NCI-H2171 treated with DMSO at 0.1 percent for 48 hours (cell line): ENCODE measurements at regions not wholly inside any gene's neighbourhood (a gene's known extent, or its start where the extent isn't known, plus 50 kb on each side); places are given as distances from the start of the nearest gene placed in this dataset.

Source experiments
- DNase-seq: peaks from one replicate; lab custom pipeline; 2025; lab: John Stamatoyannopoulos, UW

DNA sequence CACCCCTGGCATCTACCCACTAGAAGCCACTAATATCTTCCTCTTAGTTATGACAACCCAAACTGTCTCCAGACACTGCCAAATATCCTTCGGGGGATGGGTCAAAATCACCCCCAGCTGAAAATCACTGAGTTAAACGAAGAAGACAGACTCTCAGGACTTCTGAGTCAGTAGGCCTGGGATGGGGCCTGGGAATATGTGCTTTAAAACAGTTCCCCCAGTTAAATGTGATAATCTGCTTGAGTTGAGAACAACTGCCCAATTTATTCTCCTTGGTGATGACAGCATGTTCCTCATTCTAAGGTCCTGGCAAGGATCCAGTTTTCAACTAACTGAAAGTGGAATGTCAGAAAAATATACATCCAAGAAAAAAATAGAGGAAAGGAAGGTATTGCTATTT is 52.4 kb downstream of the CBLL2 start:
- no peak for DNase-seq

DNA sequence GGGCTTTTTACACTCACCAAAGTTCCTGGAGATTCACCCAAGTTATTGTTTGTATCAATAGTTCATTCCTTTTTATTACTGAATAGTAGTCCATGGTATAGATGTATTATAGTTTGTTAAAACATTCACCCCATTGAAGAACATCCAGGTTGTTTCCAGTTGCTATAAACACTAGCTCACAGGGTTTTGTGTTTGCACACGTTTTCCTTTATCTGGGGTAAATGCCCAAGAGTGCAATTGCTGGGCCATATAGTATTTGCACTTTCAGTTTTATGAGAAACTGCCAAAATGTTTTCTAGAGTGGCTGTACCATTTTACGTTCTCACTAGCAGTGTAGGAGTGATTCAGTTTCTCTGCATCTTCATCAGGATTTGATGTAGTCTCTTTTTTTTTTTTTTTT is 57.1 kb downstream of the CBLL2 start:
- no peak for DNase-seq

DNA sequence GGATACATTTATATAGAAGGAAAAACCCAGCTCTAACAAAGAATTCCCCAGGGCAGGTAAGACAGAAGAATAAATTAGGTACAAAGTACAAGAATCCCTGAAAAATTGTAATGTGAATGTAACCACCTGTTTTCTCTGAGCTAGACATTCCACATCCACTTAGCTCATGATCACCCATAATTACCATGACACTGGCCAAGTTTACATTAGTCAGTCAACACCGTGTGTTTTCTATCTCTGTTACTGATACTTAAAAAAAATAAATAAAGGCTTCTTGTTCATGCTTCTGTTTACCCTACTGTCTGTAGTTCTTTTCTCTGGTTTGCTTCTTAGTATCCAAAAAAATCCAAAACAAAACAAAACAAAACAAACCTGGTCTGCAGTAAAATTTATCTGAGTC is 66.0 kb downstream of the CBLL2 start:
- DNase-seq, result no peak

DNA sequence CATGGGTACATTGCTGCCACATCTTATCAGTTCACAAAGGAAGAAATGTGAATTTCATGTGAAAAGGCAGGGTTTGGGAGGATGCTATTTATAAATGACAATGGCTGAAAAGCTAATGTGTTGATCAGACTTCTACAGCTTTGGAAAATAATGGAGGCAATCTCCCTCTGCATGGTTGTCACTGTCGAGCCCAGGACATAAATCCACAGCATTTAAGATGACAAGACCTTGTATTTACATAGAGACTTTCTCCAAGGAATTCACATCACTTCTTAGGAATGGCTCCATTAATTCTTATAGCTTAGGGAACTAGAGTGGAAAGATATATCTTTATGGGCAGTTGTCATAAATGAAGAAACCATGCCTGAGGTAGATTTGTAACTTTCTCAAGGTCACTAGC is 66.7 kb downstream of the CBLL2 start:
- no peak for DNase-seq

DNA sequence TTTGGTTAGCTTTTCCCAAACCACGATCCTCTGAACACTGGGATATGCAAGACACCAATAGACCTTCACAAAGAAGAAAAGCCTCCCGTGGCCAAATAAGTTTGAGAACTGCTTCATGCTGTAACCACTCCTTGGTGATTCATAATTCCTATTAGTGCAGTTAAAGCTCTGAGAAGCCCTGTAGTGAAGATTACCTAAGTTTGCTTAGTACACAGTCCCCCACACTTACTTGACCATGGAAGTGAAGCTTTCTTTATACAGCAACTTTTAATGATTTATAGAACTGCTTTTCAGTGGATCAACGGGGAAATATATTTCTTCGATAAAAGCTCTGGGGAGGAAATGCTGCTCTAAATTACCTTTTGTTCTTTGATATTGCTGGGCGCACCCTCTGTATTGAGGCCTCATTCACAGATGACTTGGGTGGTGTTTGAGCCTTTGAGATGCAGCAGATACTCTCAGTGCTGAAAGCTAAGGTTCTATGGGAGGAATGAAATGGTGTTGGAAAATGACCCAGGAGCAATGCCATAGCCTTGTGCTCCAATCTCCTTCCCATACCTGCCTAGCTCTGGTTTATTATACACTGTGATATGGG is 67.4 kb downstream of the CBLL2 start:
- no peak for DNase-seq

DNA sequence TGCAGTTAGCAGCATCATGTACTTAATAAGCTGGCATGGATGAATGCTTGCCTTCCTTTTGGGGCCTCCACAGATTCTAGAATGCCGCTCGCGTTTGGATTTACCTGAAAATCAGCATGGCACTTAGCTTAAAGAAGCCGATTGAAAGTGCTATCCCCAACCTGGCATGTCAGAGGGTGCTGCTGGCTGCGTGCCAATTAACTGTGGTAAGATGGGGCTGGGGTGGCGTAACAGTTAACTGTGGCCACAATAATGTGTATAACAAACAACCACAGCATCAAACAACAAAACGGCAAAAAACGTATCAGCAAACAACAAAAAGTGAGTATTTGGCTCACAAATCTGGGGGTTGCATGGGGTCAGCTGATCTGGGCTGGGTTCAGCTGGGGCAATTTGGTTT is 70.5 kb downstream of the CBLL2 start:
- DNase-seq, result no peak

DNA sequence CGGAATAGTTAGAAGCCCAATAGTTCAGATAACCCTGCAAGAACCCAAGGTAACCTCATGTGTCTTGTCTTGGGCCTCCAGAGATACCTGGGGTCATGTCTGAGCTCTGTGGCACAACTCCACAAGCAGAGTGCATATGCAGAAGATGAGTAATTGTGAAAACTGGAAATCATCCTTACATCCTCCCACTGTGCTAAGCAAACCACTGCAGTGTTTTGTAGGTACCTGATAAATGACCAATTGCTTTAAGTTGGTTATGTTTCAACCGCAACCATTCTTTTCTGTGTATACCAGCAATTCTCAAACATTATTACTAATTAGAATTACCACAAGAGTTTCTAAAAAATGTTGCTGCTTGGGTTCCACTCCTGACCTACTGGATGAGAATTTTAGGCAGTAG is 73.2 kb downstream of the CBLL2 start:
- DNase-seq, result no peak

DNA sequence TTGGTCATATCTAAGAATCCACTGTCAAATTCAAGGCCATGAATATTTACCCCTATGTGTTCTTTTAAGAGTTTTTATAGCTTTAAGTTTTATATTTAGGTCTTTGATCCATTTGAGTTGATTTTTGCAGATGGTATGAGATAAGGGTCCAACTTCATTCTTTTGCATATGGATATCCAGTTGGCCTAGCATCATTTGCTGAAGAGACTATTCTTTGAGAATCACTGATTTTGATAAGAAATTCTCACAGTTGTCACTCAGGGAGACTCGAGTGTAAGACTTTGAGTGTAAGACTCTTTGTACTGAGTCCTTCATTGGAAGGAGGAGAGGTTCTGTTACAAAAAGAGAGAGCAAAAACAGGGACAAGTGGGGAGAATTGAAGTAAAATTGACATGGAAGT is 74.8 kb downstream of the CBLL2 start:
- DNase-seq, result no peak

DNA sequence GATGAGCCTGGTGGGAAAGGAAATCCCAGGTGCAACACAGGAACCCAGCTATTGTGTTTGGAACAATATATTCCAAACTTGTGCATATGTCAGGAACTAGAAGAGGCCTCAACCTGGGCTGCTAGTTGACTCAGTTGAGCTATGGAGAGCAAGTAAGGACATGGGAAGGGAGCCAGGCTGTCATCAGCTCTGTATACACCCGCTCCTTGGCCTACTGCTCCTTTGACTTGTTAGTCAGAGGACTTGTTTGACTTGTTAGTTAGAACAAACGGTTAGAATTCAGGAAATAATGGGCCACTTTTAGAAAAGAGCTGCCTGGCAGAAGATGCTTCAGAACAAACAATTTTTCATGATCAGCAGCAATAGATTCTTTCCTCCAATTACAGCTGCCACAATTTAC is 76.4 kb downstream of the CBLL2 start:
- DNase-seq, result no peak

DNA sequence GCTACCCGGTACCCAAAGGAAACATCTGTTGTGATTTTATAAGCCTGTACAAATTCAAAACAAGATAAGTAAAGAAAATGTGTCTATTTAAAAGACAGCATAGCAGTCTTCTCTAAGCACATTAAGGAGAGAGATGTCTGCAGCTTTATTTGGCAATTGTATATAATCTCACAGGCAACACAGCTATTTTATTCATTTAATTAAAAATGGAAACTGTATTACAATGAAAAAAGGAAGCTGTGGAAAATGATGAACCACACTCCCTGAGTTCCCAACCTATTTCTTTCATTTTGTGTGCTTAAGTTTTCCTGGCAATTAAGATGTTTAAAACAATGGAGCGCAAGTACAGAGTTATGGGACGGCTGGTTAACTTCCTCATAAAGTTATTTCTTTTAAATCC is 78.4 kb downstream of the CBLL2 start:
- DNase-seq, result no peak

DNA sequence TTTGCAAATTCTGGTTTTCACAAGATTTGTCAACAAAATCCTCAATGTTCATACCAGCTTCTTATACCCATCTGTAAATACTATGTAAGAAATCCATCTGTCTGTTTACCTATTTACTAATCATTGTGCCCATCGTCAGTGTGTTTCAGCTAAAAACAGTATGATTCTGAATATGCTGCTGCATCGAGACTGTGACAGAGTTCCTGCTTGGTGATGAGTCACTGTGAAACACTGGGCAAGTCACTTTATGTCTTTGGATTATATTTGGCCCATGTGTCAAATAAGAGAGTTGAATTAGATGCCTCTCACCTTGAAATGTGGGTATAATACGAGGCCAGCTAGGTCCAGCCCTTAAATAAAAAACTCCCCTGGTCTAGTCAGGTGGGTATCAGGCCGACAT is 79.3 kb downstream of the CBLL2 start:
- DNase-seq, result no peak

DNA sequence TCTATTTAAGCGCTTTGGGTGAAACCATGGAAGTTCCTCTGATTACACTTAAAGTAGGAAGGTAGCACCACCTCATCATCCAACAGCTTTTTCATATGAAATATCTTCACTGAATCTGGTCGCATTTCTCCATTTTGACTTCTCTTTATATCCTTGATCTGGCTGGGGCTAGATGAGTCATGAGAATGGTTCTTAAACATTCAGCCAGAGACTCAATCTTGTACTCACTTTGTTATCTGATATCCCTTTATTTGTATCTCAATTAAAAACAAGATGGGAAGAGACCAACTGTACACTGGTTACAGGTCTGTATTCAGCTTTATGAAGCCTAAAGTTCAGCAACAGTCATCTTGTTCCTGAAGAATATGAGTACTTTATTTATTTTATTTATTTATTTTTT is 84.9 kb downstream of the CBLL2 start:
- no peak for DNase-seq

DNA sequence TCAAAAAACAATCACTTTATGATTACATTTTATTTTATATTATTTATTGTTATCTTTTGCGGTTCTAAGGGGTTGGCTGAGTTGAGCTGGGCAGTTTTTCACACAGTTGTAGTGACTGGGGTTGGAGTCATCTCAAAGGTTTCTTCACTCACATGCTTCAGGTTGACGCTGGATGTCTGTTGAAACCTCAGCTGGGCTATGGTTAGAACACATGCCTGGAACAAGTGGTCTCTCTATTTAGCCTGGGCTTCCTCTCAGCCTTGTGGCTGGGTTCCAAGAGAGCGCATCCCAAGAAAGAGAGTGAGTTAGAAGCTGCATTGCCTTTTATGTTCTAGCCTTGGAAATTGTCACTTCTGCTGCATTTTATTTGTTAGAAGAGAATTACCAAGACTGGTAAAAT is 87.4 kb downstream of the CBLL2 start:
- no peak for DNase-seq

DNA sequence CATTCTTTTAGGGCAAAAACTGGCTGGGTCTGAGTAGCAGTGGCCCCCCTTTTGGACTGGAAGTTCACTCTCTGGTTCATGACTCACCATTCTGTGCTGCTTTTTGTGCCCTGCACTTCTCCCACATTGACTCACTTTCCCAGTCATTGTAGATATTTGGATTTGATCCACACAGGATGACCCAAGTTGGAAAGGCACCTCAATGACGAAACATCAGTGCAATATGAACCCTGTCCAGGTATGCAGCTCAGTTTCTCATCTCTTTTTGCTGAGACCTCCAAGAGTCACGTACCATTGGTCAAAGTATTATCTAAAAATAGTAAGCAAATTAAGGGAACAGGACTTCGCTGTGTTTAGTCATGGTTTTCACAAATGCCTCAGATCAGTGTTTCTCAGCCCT is 92.7 kb downstream of the CBLL2 start:
- DNase-seq, result no peak

DNA sequence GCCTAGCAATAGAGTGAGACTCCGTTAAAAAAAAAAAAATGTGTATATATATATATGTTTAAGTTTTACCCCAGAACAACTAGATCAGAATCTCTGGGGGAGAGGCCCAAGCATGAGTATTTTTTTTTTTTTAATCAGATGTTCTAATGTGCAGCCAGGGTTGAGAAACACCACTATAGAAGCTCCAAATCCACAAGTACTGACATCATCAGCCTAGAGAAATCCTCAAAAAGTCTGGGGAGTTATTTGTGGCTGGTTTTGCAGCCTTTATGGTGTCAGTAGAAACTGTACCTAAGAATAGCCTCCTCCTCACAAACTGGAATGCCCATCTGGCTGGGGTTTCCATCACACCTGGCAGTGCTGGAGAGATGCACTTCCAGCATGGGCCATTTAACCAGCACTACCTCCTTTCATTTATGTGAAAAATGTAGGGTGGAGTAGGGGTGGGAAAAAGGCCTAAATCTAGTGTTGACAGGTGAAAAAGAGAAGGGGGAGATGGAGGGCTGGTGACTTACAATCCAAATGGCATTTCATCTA is 93.5 kb downstream of the CBLL2 start:
- DNase-seq, result peak; percentile 8

DNA sequence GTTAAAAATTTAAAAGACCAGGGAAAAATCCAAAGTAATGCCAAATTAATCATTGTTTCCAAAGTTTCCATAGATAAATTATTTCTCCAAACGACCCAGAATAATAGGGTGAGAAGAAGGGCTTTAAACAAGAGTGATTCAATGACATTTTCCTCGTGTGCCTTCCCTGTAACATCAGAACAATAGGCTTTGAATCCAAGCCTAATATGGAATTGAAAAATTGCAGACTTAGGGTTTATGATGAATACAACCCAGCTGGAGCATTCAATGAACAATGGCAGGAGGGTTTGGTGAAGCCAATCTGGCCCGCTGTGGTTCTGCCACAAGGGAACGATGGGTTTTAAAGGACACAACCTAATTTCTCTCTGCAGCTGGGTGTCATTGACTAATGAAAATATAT is 94.2 kb downstream of the CBLL2 start:
- DNase-seq, result no peak

DNA sequence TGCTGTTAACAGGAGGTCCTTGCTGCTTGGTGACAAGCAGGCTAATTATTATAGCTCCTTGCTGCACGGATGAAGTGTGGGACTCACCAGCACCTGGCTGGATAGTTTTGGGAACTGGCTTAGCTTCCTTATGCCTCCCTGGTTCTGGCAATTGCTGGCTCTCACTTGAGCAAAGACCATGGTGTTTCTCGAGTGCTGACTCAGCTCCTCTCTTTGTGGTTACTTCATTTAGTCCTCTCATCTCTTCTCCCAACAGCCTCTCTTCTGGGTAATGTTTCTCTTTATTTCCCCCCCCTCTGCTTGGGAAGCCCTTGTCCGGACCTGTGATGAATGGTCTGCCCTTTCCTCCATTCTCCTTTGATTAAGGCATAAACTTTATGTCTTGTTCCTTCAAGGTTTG is 100.4 kb downstream of the CBLL2 start:
- DNase-seq, result no peak

DNA sequence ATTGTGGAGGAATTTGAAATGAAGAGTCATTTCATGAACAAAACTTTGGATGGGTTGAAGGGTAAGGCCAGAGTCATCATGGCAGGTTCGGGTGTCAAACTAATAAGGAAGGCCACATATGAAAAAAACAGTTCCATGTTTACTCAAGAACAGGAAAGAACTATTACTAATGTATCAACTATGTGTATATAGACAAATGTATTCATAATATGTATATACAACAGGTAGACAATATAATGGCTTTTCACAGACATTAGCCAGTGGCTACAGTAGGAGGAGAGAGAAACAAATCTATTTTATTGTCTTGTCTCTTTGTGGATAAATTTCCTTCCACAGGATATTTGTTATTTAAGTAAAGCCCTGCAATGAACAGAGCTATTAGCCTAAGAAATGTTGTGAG is 101.1 kb downstream of the CBLL2 start:
- DNase-seq, result no peak

DNA sequence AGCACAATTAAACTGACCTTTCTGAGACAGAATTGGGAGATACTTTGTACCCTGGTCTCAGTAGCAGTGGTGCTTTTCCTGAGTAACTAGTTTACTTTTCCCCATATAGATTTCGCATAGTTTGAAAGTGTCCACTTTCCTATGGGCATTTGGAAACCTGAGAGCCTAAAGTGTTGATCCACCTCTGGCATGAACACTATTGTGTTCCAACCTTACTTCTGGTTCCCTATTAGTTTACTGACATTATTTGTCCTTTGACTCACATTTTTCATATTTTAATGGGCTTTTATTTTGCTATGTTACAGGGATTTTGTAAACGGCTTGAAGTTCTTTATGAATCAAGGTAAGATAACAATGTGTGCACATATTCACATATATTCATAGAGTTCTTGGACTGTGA is 103.7 kb downstream of the CBLL2 start:
- no peak for DNase-seq

DNA sequence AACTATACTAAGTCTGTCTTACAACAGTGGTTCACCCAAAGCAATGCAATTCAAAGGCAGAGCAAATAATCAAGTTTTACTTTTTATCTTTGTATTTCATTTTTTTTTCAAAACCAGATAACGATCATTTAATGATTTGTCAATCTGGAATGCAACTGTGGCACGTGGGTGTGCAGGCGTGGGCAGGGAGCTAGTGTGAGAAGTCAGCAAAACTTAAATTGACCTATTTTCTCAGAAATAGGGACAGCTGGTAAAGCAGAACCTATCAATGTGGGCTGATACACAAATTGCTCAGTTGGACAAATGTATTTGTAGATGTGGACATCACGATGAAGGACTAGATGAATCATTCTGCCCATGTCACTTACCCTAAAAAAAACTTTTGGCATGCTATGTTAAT is 105.6 kb downstream of the CBLL2 start:
- no peak for DNase-seq

DNA sequence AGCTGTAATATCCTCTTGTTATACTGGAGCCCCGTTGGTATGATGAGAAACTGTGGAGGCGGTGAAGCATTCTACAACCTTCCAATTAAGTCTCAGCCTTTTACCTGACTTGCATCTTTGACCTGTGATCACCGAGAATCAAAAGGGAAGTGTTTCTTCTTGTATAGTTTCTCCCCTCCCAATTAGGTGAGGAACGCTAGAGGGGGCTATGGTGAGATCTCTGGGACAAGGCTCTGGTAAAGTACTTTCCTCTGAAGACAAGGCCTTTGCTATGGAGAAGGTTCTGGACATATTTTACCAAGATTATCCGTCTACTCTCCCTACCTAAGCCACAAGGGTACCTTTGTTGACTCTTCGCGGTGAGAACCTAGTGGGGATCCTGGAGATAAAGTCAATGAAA is 111.3 kb downstream of the CBLL2 start:
- DNase-seq, result no peak

DNA sequence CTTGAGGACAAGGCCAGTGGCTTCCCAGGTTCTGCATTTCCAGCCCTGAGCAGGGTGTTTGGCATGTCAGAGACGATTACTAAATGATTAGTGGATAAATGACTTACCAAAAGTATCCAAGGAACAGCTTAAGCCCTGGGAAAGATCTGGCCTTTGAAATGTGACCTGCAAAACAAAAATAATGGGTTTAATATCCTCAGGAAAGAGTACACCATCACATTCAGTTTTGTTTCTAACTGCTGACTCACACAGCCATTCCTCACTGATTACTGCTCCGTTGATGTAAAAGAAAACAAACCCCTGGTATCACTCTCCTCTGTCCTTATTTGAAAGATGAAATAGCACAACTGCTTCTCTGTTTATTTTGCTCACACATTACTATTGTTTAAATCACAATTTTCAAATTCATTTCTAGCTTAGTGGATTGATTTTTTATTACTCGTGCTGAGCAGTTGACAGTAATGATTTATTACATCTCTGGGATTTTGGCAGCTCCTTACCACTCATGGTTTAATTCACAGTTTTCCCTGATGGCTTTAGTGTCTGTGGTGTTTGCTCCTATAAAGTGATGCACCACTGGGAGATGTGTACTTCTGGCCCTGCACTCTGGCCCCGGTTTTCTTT is 117.0 kb downstream of the CBLL2 start:
- no peak for DNase-seq

DNA sequence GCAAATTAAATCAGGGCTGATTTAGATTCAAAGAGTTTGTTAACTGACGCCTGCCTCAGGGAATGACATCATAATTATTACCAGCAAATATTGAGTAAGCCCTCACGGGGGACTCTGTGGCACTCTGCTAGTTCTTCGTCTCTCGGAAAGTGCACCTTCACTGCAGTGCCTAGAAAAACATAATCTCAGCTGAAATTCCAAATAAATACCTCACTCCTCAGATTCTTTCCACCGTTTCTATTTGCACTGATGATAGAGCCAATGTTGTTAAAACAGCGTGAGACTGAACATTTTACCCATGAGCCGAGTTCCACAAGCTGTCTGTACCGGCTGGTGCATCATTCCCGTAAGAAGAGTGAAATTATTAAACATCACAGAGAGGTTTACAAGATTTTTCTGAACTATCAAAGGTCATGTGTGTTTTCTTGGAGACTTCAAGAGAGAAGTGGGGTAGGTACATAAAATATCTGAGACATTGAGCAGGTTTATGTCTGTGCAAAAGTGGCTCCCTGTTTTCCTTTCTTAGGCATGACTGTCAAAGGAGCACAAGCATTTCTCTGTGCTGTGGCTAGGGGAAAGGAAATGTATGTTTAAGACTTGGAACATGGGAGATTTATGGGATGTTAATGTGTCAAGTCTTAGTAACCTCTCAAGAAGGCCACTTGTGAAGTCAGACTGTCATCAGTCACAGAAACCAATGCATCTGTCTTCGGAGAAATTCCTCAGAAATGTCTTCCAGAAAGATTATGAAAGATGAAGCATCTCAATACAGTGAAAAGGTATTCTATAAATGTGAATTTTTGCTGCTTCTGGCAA is 119.6 kb downstream of the CBLL2 start:
- no peak for DNase-seq
